Suprapubic skin (tissue), 4 donors: ENCODE measurements at regions not wholly inside any gene's neighbourhood (a gene's known extent, or its start where the extent isn't known, plus 50 kb on each side); places are given as distances from the start of the nearest gene placed in this dataset.
A peak's percentile ranks its signal among the peaks of the same experiment; 100 is the strongest.

Experiments
- DNase-seq, 2 donors: peaks; one replicate each; pipeline ENCODE4 v3.0.0-alpha.2; 2019; ENCODE audit warnings: low spot score in 2 of 2
- H3K27ac ChIP-seq: fragments of 200-600 bp; sonication (generic); one replicate; pipeline ENCODE4 v1.5.1; 2019
- H3K27me3 ChIP-seq: fragments of 200-600 bp; sonication (generic); one replicate; pipeline ENCODE4 v1.5.1; 2019
- H3K36me3 ChIP-seq: fragments of 200-600 bp; sonication (generic); one replicate; pipeline ENCODE4 v1.5.1; 2019
- H3K4me1 ChIP-seq: fragments of 200-600 bp; sonication (generic); one replicate; pipeline ENCODE4 v1.5.1; 2019
- H3K4me3 ChIP-seq: fragments of 200-600 bp; sonication (generic); one replicate; pipeline ENCODE4 v1.5.1; 2019; ENCODE audit warnings: mild to moderate bottlenecking
- H3K9me3 ChIP-seq: fragments of 200-600 bp; sonication (generic); one replicate; pipeline ENCODE4 v1.5.1; 2019
- EP300 ChIP-seq: sonication (generic); formaldehyde crosslinking; IDR thresholded peaks from one replicate; pipeline ENCODE4 v1.6.1; 2017; ENCODE audit warnings: antibody characterized with exemption
- POLR2A ChIP-seq, 2 donors: fragments of 450-650 bp; IDR thresholded peaks; one replicate each; pipeline ENCODE4 v1.6.1; 2017; ENCODE audit warnings: antibody characterized with exemption in 2 of 2, mild to moderate bottlenecking in 2 of 2, moderate library complexity in 2 of 2
- POLR2AphosphoS5 ChIP-seq, 3 donors: sonication (generic); formaldehyde crosslinking; IDR thresholded peaks; one replicate each; pipeline ENCODE4 v1.6.1; 2017; ENCODE audit warnings: antibody characterized with exemption in 3 of 3
- WGBS: methylation state at CpG from one replicate; pipeline ENCODE4 v1.1.5; 2018; 5-methylcytosine and 5-hydroxymethylcytosine counted together
- TF ChIP-seq, protein P1 (sequence below), 2 donors: fragments of 200-600 bp in 1 of 2; fragments of 450-650 bp in 1 of 2; sonication (generic) in 1 of 2; IDR thresholded peaks; one replicate each; pipeline ENCODE4 v1.5.1; 2016 to 2019; ENCODE audit warnings: antibody characterized with exemption in 2 of 2, mild to moderate bottlenecking in 1 of 2, moderate library complexity in 1 of 2

DNA sequence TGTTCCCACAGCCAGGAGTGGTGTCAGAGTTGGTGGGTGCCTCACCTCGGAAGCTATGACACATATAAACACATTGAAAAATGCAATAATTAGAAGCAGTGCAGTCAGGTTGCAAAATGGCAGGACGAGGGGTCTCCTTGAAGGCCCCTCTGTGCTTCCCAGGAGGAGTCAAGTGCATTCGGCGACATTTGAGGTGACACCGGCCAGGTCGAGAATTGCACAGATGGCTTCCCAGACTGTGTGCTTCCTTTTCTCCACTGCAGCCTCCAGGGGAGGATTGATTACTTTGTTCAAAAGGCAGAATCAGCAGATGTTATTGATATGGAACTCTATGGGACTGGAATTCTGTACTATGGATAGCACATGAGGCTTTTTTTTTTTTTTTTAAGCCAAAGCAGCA, 163.2 kb downstream of the MINAR1 start:
- no peaks in the 10 kb centered on the region for H3K36me3 ChIP-seq
- H3K4me3 ChIP-seq: no peak overlapping the region
- WGBS: 71% methylated on average over 6 of the region's 6 CpGs
- H3K4me1 ChIP-seq: no peaks in the 10 kb centered on the region
- H3K9me3 ChIP-seq: no peaks in the 10 kb centered on the region
- TF ChIP-seq, protein P1, sequence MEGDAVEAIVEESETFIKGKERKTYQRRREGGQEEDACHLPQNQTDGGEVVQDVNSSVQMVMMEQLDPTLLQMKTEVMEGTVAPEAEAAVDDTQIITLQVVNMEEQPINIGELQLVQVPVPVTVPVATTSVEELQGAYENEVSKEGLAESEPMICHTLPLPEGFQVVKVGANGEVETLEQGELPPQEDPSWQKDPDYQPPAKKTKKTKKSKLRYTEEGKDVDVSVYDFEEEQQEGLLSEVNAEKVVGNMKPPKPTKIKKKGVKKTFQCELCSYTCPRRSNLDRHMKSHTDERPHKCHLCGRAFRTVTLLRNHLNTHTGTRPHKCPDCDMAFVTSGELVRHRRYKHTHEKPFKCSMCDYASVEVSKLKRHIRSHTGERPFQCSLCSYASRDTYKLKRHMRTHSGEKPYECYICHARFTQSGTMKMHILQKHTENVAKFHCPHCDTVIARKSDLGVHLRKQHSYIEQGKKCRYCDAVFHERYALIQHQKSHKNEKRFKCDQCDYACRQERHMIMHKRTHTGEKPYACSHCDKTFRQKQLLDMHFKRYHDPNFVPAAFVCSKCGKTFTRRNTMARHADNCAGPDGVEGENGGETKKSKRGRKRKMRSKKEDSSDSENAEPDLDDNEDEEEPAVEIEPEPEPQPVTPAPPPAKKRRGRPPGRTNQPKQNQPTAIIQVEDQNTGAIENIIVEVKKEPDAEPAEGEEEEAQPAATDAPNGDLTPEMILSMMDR (IDR thresholded peaks at IDR 0.05): no peak
- TF ChIP-seq POLR2A (IDR thresholded peaks at IDR 0.05): no peak
- TF ChIP-seq EP300: no peak
- TF ChIP-seq POLR2AphosphoS5 (IDR thresholded peaks at IDR 0.05): no peak
- H3K27me3 ChIP-seq: peaks cover 12% of the 10 kb centered on the region
- no peak overlapping the region for H3K27ac ChIP-seq
- DNase-seq: no peak

DNA sequence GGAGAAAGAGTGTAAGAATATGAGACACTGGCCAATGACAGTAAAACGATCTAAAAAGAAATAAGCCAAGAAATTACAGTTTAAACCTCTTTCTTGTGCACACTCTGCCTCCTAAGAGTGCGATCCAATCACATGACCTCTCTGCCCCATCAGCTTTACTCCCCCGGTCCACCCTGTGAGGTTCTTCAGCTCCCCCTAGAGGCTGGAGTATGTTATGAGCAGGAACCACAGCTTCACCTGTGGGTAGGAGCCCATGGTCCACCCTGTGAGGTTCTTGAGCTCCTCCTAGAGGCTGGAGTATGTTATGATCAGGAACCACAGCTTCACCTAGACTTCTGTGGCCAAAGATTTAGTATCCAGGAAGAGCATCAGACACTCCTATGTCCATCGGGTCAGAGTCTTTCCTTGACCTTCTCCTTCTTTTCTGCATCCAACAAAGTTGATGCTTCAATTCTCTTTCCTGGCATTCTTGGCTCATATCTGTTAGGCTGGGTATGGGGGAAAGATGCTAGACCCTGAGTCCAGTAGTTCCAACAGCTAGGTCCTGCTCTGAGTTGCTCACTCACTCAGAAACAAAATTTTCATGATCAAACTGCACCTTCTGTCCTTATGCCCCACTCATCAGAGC, 164.0 kb downstream of the MINAR1 start:
- Histone ChIP-seq H3K36me3 (no peaks in the 10 kb centered on the region), H3K4me3 (no peak overlapping the region), H3K27ac (no peak overlapping the region), H3K27me3 (peaks cover 12% of the 10 kb centered on the region), H3K4me1 (no peaks in the 10 kb centered on the region), H3K9me3 (no peaks in the 10 kb centered on the region)
- no peak for DNase-seq
- 41% methylated on average over 4 of the region's 4 CpGs for WGBS
- TF ChIP-seq, protein P1 (IDR thresholded peaks at IDR 0.05): peak; percentile 61 to 84
- TF ChIP-seq POLR2A (IDR thresholded peaks at IDR 0.05): no peak

DNA sequence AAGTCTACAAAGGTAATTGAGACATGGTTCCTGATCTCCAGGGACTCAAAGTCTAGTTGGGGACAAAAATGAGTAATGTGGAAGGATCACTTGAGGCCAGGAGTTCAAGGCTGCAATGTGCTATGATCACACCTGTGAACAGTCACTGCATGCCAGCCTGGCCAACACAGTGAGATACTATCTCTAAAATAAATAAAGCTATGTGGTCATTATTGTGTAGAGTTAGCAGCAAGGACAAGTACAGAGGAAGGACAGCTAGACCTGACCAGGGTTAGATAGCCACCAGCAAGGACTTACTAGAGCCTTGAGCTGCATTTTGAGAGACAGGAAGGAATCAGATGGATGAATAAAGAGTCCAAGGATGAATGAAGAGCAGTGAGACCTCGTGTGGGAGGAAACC, 166.5 kb downstream of the MINAR1 start:
- H3K4me1 ChIP-seq: no peaks in the 10 kb centered on the region
- 77% methylated on average over 1 of the region's 1 CpG for WGBS
- TF ChIP-seq, protein P1 (IDR thresholded peaks at IDR 0.05): no peak
- TF ChIP-seq POLR2AphosphoS5 (IDR thresholded peaks at IDR 0.05) (no peak), EP300 (no peak), POLR2A (IDR thresholded peaks at IDR 0.05) (no peak)
- H3K36me3 ChIP-seq: no peaks in the 10 kb centered on the region
- H3K9me3 ChIP-seq: no peaks in the 10 kb centered on the region
- no peak overlapping the region for H3K27ac ChIP-seq
- peaks cover 4% of the 10 kb centered on the region for H3K27me3 ChIP-seq
- no peak overlapping the region for H3K4me3 ChIP-seq
- no peak for DNase-seq

- no peaks in the 10 kb centered on the region for H3K9me3 ChIP-seq
- TF ChIP-seq POLR2A (IDR thresholded peaks at IDR 0.05): no peak
- TF ChIP-seq, protein P1 (IDR thresholded peaks at IDR 0.05): no peak
- TF ChIP-seq POLR2AphosphoS5 (IDR thresholded peaks at IDR 0.05): no peak
- no peak for TF ChIP-seq EP300
- no peak overlapping the region for H3K4me3 ChIP-seq
- no peaks in the 10 kb centered on the region for H3K4me1 ChIP-seq
- H3K36me3 ChIP-seq: no peaks in the 10 kb centered on the region
- H3K27me3 ChIP-seq: peaks cover 4% of the 10 kb centered on the region
- WGBS: 87% methylated on average over 7 of the region's 7 CpGs
- no peak overlapping the region for H3K27ac ChIP-seq
- DNase-seq: no peak
Measured at GRCh38 chr15:79601405-79602086, 169.4 kb downstream of the MINAR1 start.

DNA sequence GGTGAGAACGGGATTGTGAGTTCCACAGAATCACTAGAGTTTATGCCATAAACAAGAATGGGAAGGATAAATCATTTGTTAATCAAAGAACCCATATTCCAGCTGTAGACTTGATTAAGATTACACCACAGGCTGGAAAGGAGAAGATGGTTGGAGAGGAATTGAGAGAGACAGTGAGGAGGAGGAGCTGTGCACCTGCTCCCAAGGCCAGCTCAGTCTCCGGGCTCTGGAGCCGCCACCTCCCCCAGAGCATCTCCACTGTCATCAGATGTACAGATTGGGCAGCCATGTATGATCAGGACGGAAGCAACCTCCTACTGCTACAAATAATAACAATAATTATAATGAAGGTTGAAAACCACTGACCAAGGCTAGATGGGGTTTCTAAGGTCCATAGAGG, 170.0 kb downstream of the MINAR1 start:
- Histone ChIP-seq H3K4me1 (no peaks in the 10 kb centered on the region), H3K36me3 (no peaks in the 10 kb centered on the region), H3K4me3 (no peak overlapping the region), H3K9me3 (no peaks in the 10 kb centered on the region), H3K27me3 (peaks cover 4% of the 10 kb centered on the region), H3K27ac (no peak overlapping the region)
- 88% methylated on average over 4 of the region's 4 CpGs for WGBS
- TF ChIP-seq, protein P1 (IDR thresholded peaks at IDR 0.05): no peak
- no peak for TF ChIP-seq POLR2AphosphoS5 (IDR thresholded peaks at IDR 0.05)
- TF ChIP-seq EP300: no peak
- no peak for TF ChIP-seq POLR2A (IDR thresholded peaks at IDR 0.05)
- DNase-seq: no peak
